ENCODE measurements at regions not wholly inside any gene's neighbourhood (a gene's known extent, or its start where the extent isn't known, plus 50 kb on each side); places are given as distances from the start of the nearest gene placed in this dataset.

GRCh38 chr6:133740218-133740617 is 148.7 kb upstream of the TCF21 start:
- Histone ChIP-seq H3K27me3 (ENCODE audit: low read length) (no peaks in the 10 kb centered on the region), H3K9me3 (ENCODE audit: low read length) (no peaks in the 10 kb centered on the region), H3K9me2 (replicated peaks; ENCODE audit: insufficient read depth, low read length) (no peaks in the 10 kb centered on the region), H3K4me3 (ENCODE audit: low read length) (no peak overlapping the region), H3K4me2 (ENCODE audit: low read depth, low read length, poor library complexity, severe bottlenecking) (no peak overlapping the region), H3K27ac (ENCODE audit: low read length) (no peak overlapping the region), H3K9ac (ENCODE audit: low read length) (no peak overlapping the region), H3K79me2 (ENCODE audit: low read length) (no peaks in the 10 kb centered on the region), H3K4me1 (ENCODE audit: low read length) (no peaks in the 10 kb centered on the region), H2AFZ (ENCODE audit: low read length) (no peak overlapping the region), H4K20me1 (ENCODE audit: insufficient read depth, low read depth, low read length) (no peaks in the 10 kb centered on the region), H3K36me3 (ENCODE audit: insufficient read depth, low read length) (no peaks in the 10 kb centered on the region)
- no peak for DNase-seq

- Histone ChIP-seq H3K9me2 (replicated peaks; ENCODE audit: insufficient read depth, low read length) (no peaks in the 10 kb centered on the region), H4K20me1 (ENCODE audit: insufficient read depth, low read depth, low read length) (no peaks in the 10 kb centered on the region), H3K27ac (ENCODE audit: low read length) (no peak overlapping the region), H3K9ac (ENCODE audit: low read length) (no peak overlapping the region), H3K79me2 (ENCODE audit: low read length) (no peaks in the 10 kb centered on the region), H3K4me2 (ENCODE audit: low read depth, low read length, poor library complexity, severe bottlenecking) (no peak overlapping the region), H3K9me3 (ENCODE audit: low read length) (no peaks in the 10 kb centered on the region), H3K4me1 (ENCODE audit: low read length) (no peaks in the 10 kb centered on the region), H3K36me3 (ENCODE audit: insufficient read depth, low read length) (no peaks in the 10 kb centered on the region), H2AFZ (ENCODE audit: low read length) (no peak overlapping the region), H3K4me3 (ENCODE audit: low read length) (no peak overlapping the region), H3K27me3 (ENCODE audit: low read length) (no peaks in the 10 kb centered on the region)
- no peak for DNase-seq
These were observed 148.1 kb upstream of the TCF21 start for GRCh38 chr6:133740816-133741215.

- no peak overlapping the region for H3K4me2 ChIP-seq (ENCODE audit: low read depth, low read length, poor library complexity, severe bottlenecking)
These were observed 147.5 kb upstream of the TCF21 start for GRCh38 chr6:133741375-133741861.

GRCh38 chr6:133743621-133744020 is 145.3 kb upstream of the TCF21 start:
- Histone ChIP-seq H3K9ac (ENCODE audit: low read length) (no peak overlapping the region), H3K9me3 (ENCODE audit: low read length) (no peaks in the 10 kb centered on the region), H3K36me3 (ENCODE audit: insufficient read depth, low read length) (no peaks in the 10 kb centered on the region), H3K4me3 (ENCODE audit: low read length) (no peak overlapping the region), H3K4me2 (ENCODE audit: low read depth, low read length, poor library complexity, severe bottlenecking) (no peak overlapping the region), H4K20me1 (ENCODE audit: insufficient read depth, low read depth, low read length) (no peaks in the 10 kb centered on the region), H3K27ac (ENCODE audit: low read length) (no peak overlapping the region), H2AFZ (ENCODE audit: low read length) (no peak overlapping the region), H3K4me1 (ENCODE audit: low read length) (no peaks in the 10 kb centered on the region), H3K79me2 (ENCODE audit: low read length) (no peaks in the 10 kb centered on the region), H3K27me3 (ENCODE audit: low read length) (no peaks in the 10 kb centered on the region), H3K9me2 (replicated peaks; ENCODE audit: insufficient read depth, low read length) (no peaks in the 10 kb centered on the region)
- no peak for DNase-seq

More at GRCh38 chr6:133741375-133741861, 147.5 kb upstream of the TCF21 start:
- no peaks in the 10 kb centered on the region for H3K9me2 ChIP-seq (replicated peaks; ENCODE audit: insufficient read depth, low read length)
- no peak overlapping the region for H3K9ac ChIP-seq (ENCODE audit: low read length)
- H3K4me1 ChIP-seq (ENCODE audit: low read length) = no peaks in the 10 kb centered on the region
- H3K4me3 ChIP-seq (ENCODE audit: low read length) = no peak overlapping the region
- H3K27ac ChIP-seq (ENCODE audit: low read length) = no peak overlapping the region
- DNase-seq = no peak
- H3K27me3 ChIP-seq (ENCODE audit: low read length) = no peaks in the 10 kb centered on the region
- H4K20me1 ChIP-seq (ENCODE audit: insufficient read depth, low read depth, low read length) = no peaks in the 10 kb centered on the region
- H2AFZ ChIP-seq (ENCODE audit: low read length) = no peak overlapping the region
- no peaks in the 10 kb centered on the region for H3K79me2 ChIP-seq (ENCODE audit: low read length)
- H3K36me3 ChIP-seq (ENCODE audit: insufficient read depth, low read length) = no peaks in the 10 kb centered on the region
- H3K9me3 ChIP-seq (ENCODE audit: low read length) = no peaks in the 10 kb centered on the region

- H4K20me1 ChIP-seq (ENCODE audit: insufficient read depth, low read depth, low read length) = no peaks in the 10 kb centered on the region
- no peaks in the 10 kb centered on the region for H3K9me2 ChIP-seq (replicated peaks; ENCODE audit: insufficient read depth, low read length)
- H3K4me1 ChIP-seq (ENCODE audit: low read length) = no peaks in the 10 kb centered on the region
- no peak overlapping the region for H3K4me2 ChIP-seq (ENCODE audit: low read depth, low read length, poor library complexity, severe bottlenecking)
- no peak for DNase-seq
- no peak overlapping the region for H3K4me3 ChIP-seq (ENCODE audit: low read length)
- H2AFZ ChIP-seq (ENCODE audit: low read length) = no peak overlapping the region
- H3K36me3 ChIP-seq (ENCODE audit: insufficient read depth, low read length) = no peaks in the 10 kb centered on the region
- H3K79me2 ChIP-seq (ENCODE audit: low read length) = no peaks in the 10 kb centered on the region
- H3K9me3 ChIP-seq (ENCODE audit: low read length) = no peaks in the 10 kb centered on the region
- H3K27ac ChIP-seq (ENCODE audit: low read length) = no peak overlapping the region
- H3K9ac ChIP-seq (ENCODE audit: low read length) = no peak overlapping the region
- no peaks in the 10 kb centered on the region for H3K27me3 ChIP-seq (ENCODE audit: low read length)
These were observed 142.5 kb upstream of the TCF21 start for GRCh38 chr6:133746417-133746770.

GRCh38 chr6:133748628-133749027 is 140.3 kb upstream of the TCF21 start:
- H3K36me3 ChIP-seq (ENCODE audit: insufficient read depth, low read length) = no peaks in the 10 kb centered on the region
- H3K27ac ChIP-seq (ENCODE audit: low read length) = no peak overlapping the region
- no peak overlapping the region for H2AFZ ChIP-seq (ENCODE audit: low read length)
- H3K9ac ChIP-seq (ENCODE audit: low read length) = no peak overlapping the region
- H3K4me2 ChIP-seq (ENCODE audit: low read depth, low read length, poor library complexity, severe bottlenecking) = no peak overlapping the region
- H3K9me2 ChIP-seq (replicated peaks; ENCODE audit: insufficient read depth, low read length) = no peaks in the 10 kb centered on the region
- no peaks in the 10 kb centered on the region for H3K79me2 ChIP-seq (ENCODE audit: low read length)
- no peaks in the 10 kb centered on the region for H3K27me3 ChIP-seq (ENCODE audit: low read length)
- H4K20me1 ChIP-seq (ENCODE audit: insufficient read depth, low read depth, low read length) = no peaks in the 10 kb centered on the region
- no peaks in the 10 kb centered on the region for H3K9me3 ChIP-seq (ENCODE audit: low read length)
- no peaks in the 10 kb centered on the region for H3K4me1 ChIP-seq (ENCODE audit: low read length)
- DNase-seq = no peak
- H3K4me3 ChIP-seq (ENCODE audit: low read length) = no peak overlapping the region

- no peaks in the 10 kb centered on the region for H4K20me1 ChIP-seq (ENCODE audit: insufficient read depth, low read depth, low read length)
- no peak overlapping the region for H3K9ac ChIP-seq (ENCODE audit: low read length)
- no peak overlapping the region for H2AFZ ChIP-seq (ENCODE audit: low read length)
- H3K27me3 ChIP-seq (ENCODE audit: low read length) = no peaks in the 10 kb centered on the region
- no peaks in the 10 kb centered on the region for H3K9me3 ChIP-seq (ENCODE audit: low read length)
- no peak overlapping the region for H3K4me3 ChIP-seq (ENCODE audit: low read length)
- H3K4me2 ChIP-seq (ENCODE audit: low read depth, low read length, poor library complexity, severe bottlenecking) = no peak overlapping the region
- H3K79me2 ChIP-seq (ENCODE audit: low read length) = no peaks in the 10 kb centered on the region
- H3K4me1 ChIP-seq (ENCODE audit: low read length) = no peaks in the 10 kb centered on the region
- H3K36me3 ChIP-seq (ENCODE audit: insufficient read depth, low read length) = no peaks in the 10 kb centered on the region
- no peaks in the 10 kb centered on the region for H3K9me2 ChIP-seq (replicated peaks; ENCODE audit: insufficient read depth, low read length)
- no peak overlapping the region for H3K27ac ChIP-seq (ENCODE audit: low read length)
- no peak for DNase-seq
These were observed 139.5 kb upstream of the TCF21 start for GRCh38 chr6:133749427-133749826.

GRCh38 chr6:133752129-133752528 is 136.8 kb upstream of the TCF21 start:
- Histone ChIP-seq H4K20me1 (ENCODE audit: insufficient read depth, low read depth, low read length) (no peaks in the 10 kb centered on the region), H3K9me2 (replicated peaks; ENCODE audit: insufficient read depth, low read length) (no peaks in the 10 kb centered on the region), H3K4me3 (ENCODE audit: low read length) (no peak overlapping the region), H3K9ac (ENCODE audit: low read length) (no peak overlapping the region), H3K27me3 (ENCODE audit: low read length) (no peaks in the 10 kb centered on the region), H3K4me1 (ENCODE audit: low read length) (no peaks in the 10 kb centered on the region), H3K79me2 (ENCODE audit: low read length) (no peaks in the 10 kb centered on the region), H2AFZ (ENCODE audit: low read length) (no peak overlapping the region), H3K4me2 (ENCODE audit: low read depth, low read length, poor library complexity, severe bottlenecking) (no peak overlapping the region), H3K9me3 (ENCODE audit: low read length) (no peaks in the 10 kb centered on the region), H3K27ac (ENCODE audit: low read length) (no peak overlapping the region), H3K36me3 (ENCODE audit: insufficient read depth, low read length) (no peaks in the 10 kb centered on the region)
- DNase-seq = no peak

GRCh38 chr6:133753756-133754155 is 135.2 kb upstream of the TCF21 start:
- no peak overlapping the region for H3K4me3 ChIP-seq (ENCODE audit: low read length)
- H3K9ac ChIP-seq (ENCODE audit: low read length) = no peak overlapping the region
- H3K4me1 ChIP-seq (ENCODE audit: low read length) = no peaks in the 10 kb centered on the region
- no peaks in the 10 kb centered on the region for H3K9me2 ChIP-seq (replicated peaks; ENCODE audit: insufficient read depth, low read length)
- no peaks in the 10 kb centered on the region for H3K79me2 ChIP-seq (ENCODE audit: low read length)
- no peaks in the 10 kb centered on the region for H3K36me3 ChIP-seq (ENCODE audit: insufficient read depth, low read length)
- no peaks in the 10 kb centered on the region for H4K20me1 ChIP-seq (ENCODE audit: insufficient read depth, low read depth, low read length)
- H3K27me3 ChIP-seq (ENCODE audit: low read length) = no peaks in the 10 kb centered on the region
- no peak overlapping the region for H2AFZ ChIP-seq (ENCODE audit: low read length)
- H3K4me2 ChIP-seq (ENCODE audit: low read depth, low read length, poor library complexity, severe bottlenecking) = no peak overlapping the region
- DNase-seq = no peak
- no peak overlapping the region for H3K27ac ChIP-seq (ENCODE audit: low read length)
- H3K9me3 ChIP-seq (ENCODE audit: low read length) = no peaks in the 10 kb centered on the region

Measured in Karpas-422 (cell line).